IMR-90 (cell line): ENCODE measurements at regions not wholly inside any gene's neighbourhood (a gene's known extent, or its start where the extent isn't known, plus 50 kb on each side); places are given as distances from the start of the nearest gene placed in this dataset.

ENCODE experiments used
- ATAC-seq: fragments of 200-7000 bp; cut with Tn5 transposase; 2 replicates; pipeline ENCODE4 v1.9.1; 2020; ENCODE audit warnings: low read depth, mild to moderate bottlenecking, moderate library complexity
- BruUV-seq: library from RNA; stranded (reverse); fragments of 400-500 nt; replicated peaks from 2 replicates; lab custom pipeline; 2021; lab: Mats Ljungman, UMichigan
- CTCF ChIA-PET: fragments of 300-600 bp; formaldehyde crosslinking; extraction: SDS; loops from one replicate; lab custom pipeline; 2021; ENCODE audit warnings: antibody characterized with exemption; lab: Yijun Ruan, JAX
- POLR2A ChIA-PET: fragments of 300-600 bp; sonication (Branson Sonifier 250); formaldehyde crosslinking; loops from one replicate; lab custom pipeline; 2022; ENCODE audit warnings: antibody characterized with exemption; ENCODE audit not compliant: unreplicated experiment; lab: Charles Lee
- DNase-seq: peaks from one replicate; pipeline ENCODE4 v3.0.0; 2013
- H2AFZ ChIP-seq: replicated peaks from 2 replicates; pipeline ENCODE3; 2013; ENCODE audit warnings: low read length, mild to moderate bottlenecking; ENCODE audit not compliant: poor library complexity
- H2AK5ac ChIP-seq: 2 replicates; pipeline ENCODE4 v1.6.1; 2013; ENCODE audit warnings: low read depth, low read length, inconsistent platforms
- H2AK9ac ChIP-seq: replicated peaks from 2 replicates; pipeline ENCODE3; 2013; ENCODE audit warnings: mild to moderate bottlenecking, low read depth, low read length, moderate library complexity; ENCODE audit not compliant: poor library complexity
- H2BK120ac ChIP-seq: 2 replicates; pipeline ENCODE4 v1.6.1; 2013; ENCODE audit warnings: low read depth, low read length, inconsistent platforms
- H2BK15ac ChIP-seq: 3 replicates; pipeline ENCODE4 v1.6.1; 2013; ENCODE audit warnings: low read depth, low read length, inconsistent platforms
- H2BK20ac ChIP-seq: 2 replicates; pipeline ENCODE4 v1.6.1; 2013; ENCODE audit warnings: low read depth, mild to moderate bottlenecking, inconsistent platforms, low read length, moderate library complexity
- H2BK5ac ChIP-seq: 2 replicates; pipeline ENCODE4 v1.6.1; 2013; ENCODE audit warnings: mild to moderate bottlenecking, low read depth, low read length, inconsistent platforms; ENCODE audit not compliant: poor library complexity, severe bottlenecking
- H3K14ac ChIP-seq: replicated peaks from 2 replicates; pipeline ENCODE4 v1.6.1; 2013; ENCODE audit warnings: low read depth, low read length, inconsistent platforms
- H3K18ac ChIP-seq: 2 replicates; pipeline ENCODE4 v1.6.1; 2013; ENCODE audit warnings: low read depth, low read length, control low read depth
- H3K23ac ChIP-seq: 2 replicates; pipeline ENCODE4 v1.6.1; 2013; ENCODE audit warnings: low read depth, low read length, inconsistent platforms
- H3K27ac ChIP-seq: 2 replicates; pipeline ENCODE4 v1.5.1; 2013; ENCODE audit warnings: mild to moderate bottlenecking, control low read depth, low read length; ENCODE audit not compliant: insufficient read depth
- H3K27me3 ChIP-seq: 2 replicates; pipeline ENCODE4 v1.6.1; 2013; ENCODE audit warnings: low read length; ENCODE audit not compliant: control insufficient read depth, insufficient read depth
- H3K36me3 ChIP-seq: 2 replicates; pipeline ENCODE4 v1.6.1; 2013; ENCODE audit warnings: low read length, mixed read lengths; ENCODE audit not compliant: control insufficient read depth, insufficient read depth
- H3K4ac ChIP-seq: 2 replicates; pipeline ENCODE4 v1.6.1; 2013; ENCODE audit warnings: low read depth, low read length, inconsistent platforms
- H3K4me1 ChIP-seq: 2 replicates; pipeline ENCODE4 v1.6.1; 2013; ENCODE audit warnings: low read length, mixed read lengths; ENCODE audit not compliant: control insufficient read depth, insufficient read depth
- H3K4me2 ChIP-seq: 2 replicates; pipeline ENCODE4 v1.6.1; 2013; ENCODE audit warnings: low read depth, mild to moderate bottlenecking, control low read depth, low read length, moderate library complexity
- H3K4me3 ChIP-seq: 2 replicates; pipeline ENCODE4 v1.5.1; 2013; ENCODE audit warnings: low read depth, mild to moderate bottlenecking, control low read depth, low read length, moderate library complexity; ENCODE audit not compliant: insufficient read depth
- H3K56ac ChIP-seq: 2 replicates; pipeline ENCODE4 v1.6.1; 2013; ENCODE audit warnings: low read length, inconsistent platforms; ENCODE audit not compliant: insufficient read depth; ENCODE audit errors: extremely low read depth
- H3K79me1 ChIP-seq, 2 experiments: 2 replicates each; pipeline ENCODE4 v1.6.1; 2013; ENCODE audit warnings: low read length in 2 of 2, inconsistent platforms in 1 of 2, low read depth in 1 of 2
- H3K9ac ChIP-seq: 2 replicates; pipeline ENCODE4 v1.6.1; 2013; ENCODE audit warnings: low read depth, low read length, control low read depth
- H3K9me1 ChIP-seq: 2 replicates; pipeline ENCODE4 v1.6.1; 2013; ENCODE audit warnings: low read length, inconsistent platforms; ENCODE audit not compliant: insufficient read depth
- H3K9me3 ChIP-seq: 2 replicates; pipeline ENCODE4 v1.6.1; 2013; ENCODE audit warnings: low read length; ENCODE audit not compliant: control insufficient read depth, insufficient read depth
- H4K20me1 ChIP-seq: 2 replicates; pipeline ENCODE4 v1.6.1; 2013; ENCODE audit warnings: low read length, inconsistent platforms; ENCODE audit not compliant: insufficient read depth
- H4K5ac ChIP-seq: 2 replicates; pipeline ENCODE4 v1.6.1; 2013; ENCODE audit warnings: mild to moderate bottlenecking, low read depth, low read length, control low read depth
- H4K8ac ChIP-seq, 2 experiments: 2 replicates each; pipeline ENCODE4 v1.6.1; 2013; ENCODE audit warnings: low read depth in 2 of 2, low read length in 2 of 2, control low read depth in 1 of 2, inconsistent platforms in 1 of 2
- H4K91ac ChIP-seq: 2 replicates; pipeline ENCODE4 v1.6.1; 2013; ENCODE audit warnings: low read depth, low read length, inconsistent platforms; ENCODE audit not compliant: insufficient read depth
- BHLHE40 ChIP-seq: fragments of 150-350 bp; IDR thresholded peaks from 2 replicates; pipeline ENCODE4 v1.6.1; 2016; ENCODE audit warnings: mild to moderate bottlenecking, low read depth, low read length
- CEBPB ChIP-seq: IDR thresholded peaks from 2 replicates; pipeline ENCODE4 v1.6.1; 2012; ENCODE audit warnings: low read depth, low read length, improper control_type of control experiment
- CHD1 ChIP-seq: IDR thresholded peaks from 2 replicates; pipeline ENCODE4 v1.6.1; 2012; ENCODE audit warnings: low read depth, low read length, improper control_type of control experiment
- CTCF ChIP-seq: conservative IDR thresholded peaks from 2 replicates; pipeline ENCODE4 v1.5.1; 2012; ENCODE audit warnings: mild to moderate bottlenecking, low read depth, low read length, improper control_type of control experiment
- ELK1 ChIP-seq: fragments of 150-350 bp; IDR thresholded peaks from 2 replicates; pipeline ENCODE4 v1.6.1; 2016; ENCODE audit warnings: low read depth, mild to moderate bottlenecking, low read length, moderate library complexity, borderline replicate concordance
- FOS ChIP-seq: fragments of 150-350 bp; IDR thresholded peaks from 2 replicates; pipeline ENCODE4 v1.6.1; 2016; ENCODE audit warnings: low read depth, low read length
- MAFK ChIP-seq: IDR thresholded peaks from 2 replicates; pipeline ENCODE4 v1.6.1; 2012; ENCODE audit warnings: low read depth, low read length, improper control_type of control experiment
- MAZ ChIP-seq: IDR thresholded peaks from 2 replicates; pipeline ENCODE4 v1.6.1; 2012; ENCODE audit warnings: low read depth, mild to moderate bottlenecking, low read length, improper control_type of control experiment, moderate library complexity, borderline replicate concordance
- MXI1 ChIP-seq: IDR thresholded peaks from 2 replicates; pipeline ENCODE4 v1.6.1; 2012; ENCODE audit warnings: low read depth, mild to moderate bottlenecking, low read length, moderate library complexity, borderline replicate concordance
- NFE2L2 ChIP-seq: fragments of 150-350 bp; IDR thresholded peaks from 2 replicates; pipeline ENCODE4 v1.6.1; 2016; ENCODE audit warnings: low read depth, mild to moderate bottlenecking, low read length
- POLR2A ChIP-seq: IDR thresholded peaks from 2 replicates; pipeline ENCODE4 v1.6.1; 2012; ENCODE audit warnings: mild to moderate bottlenecking, low read depth, low read length
- RAD21 ChIP-seq: IDR thresholded peaks from 2 replicates; pipeline ENCODE4 v1.6.1; 2012; ENCODE audit warnings: low read length, improper control_type of control experiment
- RCOR1 ChIP-seq: IDR thresholded peaks from 2 replicates; pipeline ENCODE4 v1.6.1; 2012; ENCODE audit warnings: mild to moderate bottlenecking, low read length, improper control_type of control experiment; ENCODE audit not compliant: insufficient replicate concordance
- RFX5 ChIP-seq: IDR thresholded peaks from 2 replicates; pipeline ENCODE4 v1.8.0; 2012; ENCODE audit warnings: low read depth, mild to moderate bottlenecking, low read length, moderate library complexity
- SMC3 ChIP-seq: fragments of 150-350 bp; IDR thresholded peaks from 2 replicates; pipeline ENCODE4 v1.6.1; 2016; ENCODE audit warnings: low read depth, mild to moderate bottlenecking, antibody characterized with exemption, low read length, moderate library complexity
- USF2 ChIP-seq: fragments of 150-350 bp; IDR thresholded peaks from 2 replicates; pipeline ENCODE4 v1.6.1; 2017; ENCODE audit warnings: mild to moderate bottlenecking, antibody characterized with exemption, low read length, low read depth
- WGBS, 2 experiments: methylation state at CpG; one replicate each; pipeline versions ENCODE4 v1.1.5 to v1.1.7; 2013; ENCODE audit warnings: missing lambda C conversion rate in 2 of 2; ENCODE audit not compliant: insufficient read length in 1 of 2; ENCODE audit errors: extremely low coverage in 2 of 2; 5-methylcytosine and 5-hydroxymethylcytosine counted together
- dilution Hi-C: fragments of 300-500 bp; cut with HindIII; formaldehyde crosslinking; loops from one replicate; pipeline ENCODE4 v1.14.3; 2018; ENCODE audit warnings: low sequenced_read_pairs; ENCODE audit not compliant: unreplicated experiment
- in situ Hi-C: fragments of 300-500 bp; cut with MboI; formaldehyde crosslinking; loops from 3 replicates; pipeline ENCODE4 v1.14.3; 2019; ENCODE audit warnings: low sequenced_read_pairs, inconsistent platforms, mixed read lengths
- intact Hi-C: fragments of 100-400 bp; cut with micrococcal nuclease; formaldehyde crosslinking; loops from 2 replicates; pipeline ENCODE4 v1.10.0; 2022

- DNase-seq (no peak), ATAC-seq (no peak)
- Histone ChIP-seq H4K91ac (no peak overlapping the region), H3K9ac (no peak overlapping the region), H3K27me3 (no peaks in the 10 kb centered on the region), H3K18ac (no peak overlapping the region), H4K5ac (no peak overlapping the region), H3K4me3 (no peak overlapping the region), H3K4ac (no peak overlapping the region), H3K9me1 (no peaks in the 10 kb centered on the region), H2BK5ac (no peak overlapping the region), H3K56ac (no peak overlapping the region), H3K4me2 (no peak overlapping the region), H3K9me3 (no peaks in the 10 kb centered on the region), H2BK15ac (no peak overlapping the region), H4K20me1 (no peaks in the 10 kb centered on the region), H2AK5ac (no peak overlapping the region), H3K36me3 (no peaks in the 10 kb centered on the region), H4K8ac (no peak overlapping the region), H3K14ac (no peak overlapping the region), H3K23ac (no peak overlapping the region), H3K27ac (no peak overlapping the region), H3K79me1 (no peaks in the 10 kb centered on the region), H2BK120ac (no peak overlapping the region), H3K4me1 (no peaks in the 10 kb centered on the region), H2BK20ac (no peak overlapping the region), H2AK9ac (no peak overlapping the region), H2AFZ (no peak overlapping the region)
- intact Hi-C loops (no loop called here), dilution Hi-C loops (no loop called here), in situ Hi-C loops (no loop called here)
- no TSS peak for BruUV-seq
- 40% methylated on average over 2 of the region's 2 CpGs; no CpG with 5 or more reads in 1 of the 2 experiments for WGBS, 2 experiments
- ChIA-PET CTCF (no interaction called here), POLR2A (interaction anchor here (0.6 kb wide), 1 partner anchor 10 kb away, joined by 4 read pairs; no protein-coding TSS in a partner anchor)
- TF ChIP-seq FOS (no peak), BHLHE40 (no peak), MAZ (no peak), RAD21 (no peak), CHD1 (no peak), RCOR1 (no peak), ELK1 (no peak), MAFK (no peak), CEBPB (no peak), SMC3 (no peak), USF2 (no peak), NFE2L2 (no peak), CTCF (no peak), MXI1 (no peak), POLR2A (no peak), RFX5 (no peak)
Observed at GRCh38 chr4:22301253-22301652, 214.6 kb downstream of the ADGRA3 start.
